HL-60 (cell line): ENCODE measurements at regions not wholly inside any gene's neighbourhood (a gene's known extent, or its start where the extent isn't known, plus 50 kb on each side); places are given as distances from the start of the nearest gene placed in this dataset.

Source experiments
- CTCF ChIP-seq: IDR thresholded peaks from one replicate; pipeline ENCODE4 v1.5.1; 2011; ENCODE audit warnings: low read length, control low read depth, inconsistent platforms; ENCODE audit not compliant: insufficient read depth
- GABPA ChIP-seq: IDR thresholded peaks from 2 replicates; pipeline ENCODE4 v1.6.1; 2012; ENCODE audit warnings: low read depth
- POLR2AphosphoS5 ChIP-seq: IDR thresholded peaks from 2 replicates; pipeline ENCODE4 v1.6.1; 2012; ENCODE audit warnings: low read depth

- TF ChIP-seq CTCF (no peak), GABPA (no peak), POLR2AphosphoS5 (no peak)
Measured at GRCh38 chr4:184913356-184914143, 87.8 kb upstream of the ACSL1 start.
